DMS 273 treated with DMSO at 0.1 percent for 48 hours (cell line): ENCODE measurements at regions not wholly inside any gene's neighbourhood (a gene's known extent, or its start where the extent isn't known, plus 50 kb on each side); places are given as distances from the start of the nearest gene placed in this dataset.
"Not testable (repeated sequence)": the region's sequence is repeated elsewhere in the genome, so short reads cannot be mapped to it uniquely, and the experiment has no call there.

Experiments used
- DNase-seq: peaks from one replicate; lab custom pipeline; 2025; lab: John Stamatoyannopoulos, UW

DNA sequence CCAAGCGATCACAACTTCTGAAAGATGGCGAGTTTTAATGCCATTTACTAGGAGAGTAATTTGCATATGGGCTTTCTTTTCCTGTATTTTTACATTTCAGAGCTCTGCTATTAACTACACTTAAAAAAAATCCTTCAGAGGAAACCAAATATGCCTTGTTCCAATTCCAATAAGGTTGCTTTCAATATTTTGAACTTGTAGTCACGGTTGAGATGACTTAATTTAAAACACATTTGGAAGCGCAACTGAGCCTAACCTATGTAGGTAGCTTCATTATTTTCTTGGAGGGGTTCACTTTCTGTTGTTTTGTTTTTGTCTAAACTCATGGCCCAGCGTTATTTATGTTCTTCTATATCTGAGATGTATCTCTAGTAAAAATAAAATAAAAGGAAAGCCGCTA lies 93.4 kb downstream of the BLID start:
- no peak for DNase-seq

- no peak for DNase-seq
Observed at GRCh38 chr11:122020902-122021301, 95.1 kb downstream of the BLID start.

DNA sequence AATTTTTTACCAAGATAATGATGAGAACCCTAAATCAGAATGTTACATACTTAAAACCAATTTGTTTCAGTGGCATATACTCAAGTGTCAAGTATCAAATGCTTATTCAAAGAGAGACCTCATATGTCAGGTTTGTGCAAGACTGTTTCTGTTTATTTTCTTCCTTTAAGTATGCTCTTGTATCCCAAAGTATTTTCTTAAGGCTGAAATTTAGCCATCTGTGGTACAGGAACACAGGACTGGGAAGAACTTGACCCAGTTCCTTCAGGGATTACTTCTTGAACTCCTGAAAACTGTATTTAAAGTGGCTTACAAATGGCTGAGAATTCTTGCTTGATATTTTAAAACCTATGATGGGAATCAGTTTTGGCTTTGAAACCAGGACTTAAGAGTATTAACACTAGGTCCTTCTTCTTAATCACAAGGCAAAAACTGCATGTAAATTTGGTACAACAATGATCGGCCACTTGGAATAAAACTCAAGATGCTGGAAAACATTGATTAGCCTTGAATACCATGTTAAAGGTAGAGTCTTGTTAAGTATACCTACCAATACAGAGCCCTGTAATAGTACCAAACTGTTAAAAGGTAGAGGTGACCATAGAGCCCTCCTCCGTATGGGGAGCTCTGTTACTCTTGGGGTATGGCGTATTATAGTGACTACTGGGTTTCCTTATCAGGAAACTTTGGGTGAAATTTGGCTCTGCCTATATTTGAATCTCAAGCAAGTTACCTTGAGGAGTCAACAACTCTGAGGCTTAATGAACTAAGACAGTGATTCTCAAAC lies 95.9 kb downstream of the BLID start:
- no peak for DNase-seq

- DNase-seq, result no peak
Observed at GRCh38 chr11:122007601-122008071, 108.4 kb downstream of the BLID start.

- DNase-seq, result no peak
Observed at GRCh38 chr11:122004446-122004845, 111.6 kb downstream of the BLID start.

DNA sequence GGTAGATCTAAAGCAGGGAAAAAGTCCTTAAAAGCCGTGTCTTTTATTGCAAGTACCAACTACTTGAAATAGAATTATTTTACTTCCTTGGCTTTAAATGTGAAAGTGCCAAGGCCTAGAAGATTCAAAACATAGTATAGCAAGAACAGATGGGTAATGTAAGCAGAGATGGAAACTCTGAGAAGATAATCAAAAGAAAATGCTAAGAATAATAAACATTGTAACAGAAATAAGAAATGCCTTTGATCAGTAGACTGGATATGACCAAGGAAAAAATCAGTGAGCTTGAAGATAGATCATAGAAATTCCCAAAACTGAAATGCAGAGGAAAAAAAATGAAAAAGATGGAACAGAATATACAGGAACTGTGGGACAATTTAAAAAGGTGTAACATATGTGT lies 113.1 kb downstream of the BLID start:
- DNase-seq, result no peak

GRCh38 chr11:122002047-122002446 lies 114.0 kb downstream of the BLID start:
- DNase-seq, result no peak

- DNase-seq, result no peak
Observed at GRCh38 chr11:121999651-122000050, 116.4 kb downstream of the BLID start.

DNA sequence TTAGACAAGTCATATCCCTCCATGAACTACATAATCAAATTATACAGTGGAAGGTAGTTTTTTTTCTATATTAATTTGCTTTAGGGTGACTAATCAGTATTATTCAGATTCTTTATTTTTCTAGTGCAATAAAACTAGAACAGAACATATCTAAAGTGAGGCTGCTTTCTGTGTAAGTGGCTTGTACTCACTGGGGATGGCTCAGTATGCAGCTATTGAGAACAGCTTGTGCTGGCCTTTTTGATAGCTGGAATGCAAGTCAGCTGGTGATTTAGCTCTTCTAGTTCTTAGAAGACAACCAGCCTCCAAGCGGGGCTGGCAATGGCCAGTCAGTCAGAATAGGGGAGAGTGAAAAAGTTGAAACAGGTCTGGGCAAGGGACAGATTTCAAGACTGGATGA lies 119.4 kb downstream of the BLID start:
- no peak for DNase-seq

GRCh38 chr11:121983901-121984300 lies 132.1 kb downstream of the BLID start:
- no peak for DNase-seq

DNA sequence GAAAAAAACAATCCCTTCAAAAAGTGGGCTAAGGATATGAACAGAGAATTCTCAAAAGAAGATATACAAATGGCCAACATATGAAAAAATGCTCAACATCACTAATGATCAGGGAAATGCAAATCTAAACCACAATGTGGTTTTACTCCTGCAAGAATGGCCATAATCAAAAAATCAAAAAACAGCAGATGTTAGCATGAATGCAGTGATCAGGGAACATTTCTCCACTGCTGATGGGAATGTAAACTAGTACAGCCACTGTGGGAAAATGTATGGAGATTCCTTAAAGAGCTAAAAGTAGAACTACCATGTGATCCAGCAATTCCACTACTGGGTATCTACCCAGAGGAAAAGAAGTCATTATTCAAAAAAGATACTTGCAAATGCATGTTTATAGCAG lies 138.1 kb downstream of the BLID start:
- not testable (repeated sequence) for DNase-seq

- no peak for DNase-seq
Observed at GRCh38 chr11:121968638-121969037, 147.4 kb downstream of the BLID start.

- DNase-seq, result no peak
Observed at GRCh38 chr11:121967131-121967704, 148.8 kb downstream of the BLID start.

DNA sequence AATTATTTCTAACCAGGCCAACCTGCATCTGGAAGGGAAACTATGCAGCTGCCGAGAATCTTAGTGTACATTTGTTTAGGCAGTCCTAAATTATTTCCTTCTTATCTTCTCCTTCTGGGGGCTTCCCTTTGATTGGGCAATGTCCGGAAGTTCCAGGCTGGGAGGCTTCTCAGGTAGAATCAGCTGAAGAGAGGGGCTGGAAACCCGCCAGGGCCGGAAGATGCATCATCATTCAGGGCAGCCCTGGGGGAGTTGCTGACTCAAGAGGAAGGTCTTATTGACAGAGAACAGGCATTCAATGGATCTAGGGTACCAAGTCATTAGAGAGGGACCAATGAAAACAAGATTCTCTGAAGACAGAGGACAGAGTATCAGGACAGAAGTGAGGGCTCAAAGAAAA lies 150.7 kb downstream of the BLID start:
- no peak for DNase-seq

GRCh38 chr11:121964591-121964990 lies 151.4 kb downstream of the BLID start:
- no peak for DNase-seq

- not testable (repeated sequence) for DNase-seq
Observed at GRCh38 chr11:121963846-121964245, 152.2 kb downstream of the BLID start.

GRCh38 chr11:121961321-121961801 lies 154.7 kb downstream of the BLID start:
- no peak for DNase-seq

DNA sequence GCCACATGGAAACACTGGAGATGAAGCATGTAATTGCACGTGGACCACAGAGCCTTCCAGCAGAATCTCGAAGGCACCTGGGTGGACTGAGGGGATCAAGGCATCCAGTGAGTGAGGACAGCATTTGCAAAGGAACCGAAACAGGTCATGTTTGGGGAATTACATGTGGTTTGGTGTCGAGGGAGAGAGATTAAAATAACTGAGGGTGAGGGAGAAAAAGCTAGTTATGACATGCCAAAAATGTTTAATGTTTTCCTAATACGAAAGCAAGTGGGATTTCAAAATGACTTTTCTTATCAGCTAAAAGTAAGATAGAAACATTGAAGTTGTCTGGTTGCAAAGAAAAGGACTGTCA lies 157.1 kb downstream of the BLID start:
- no peak for DNase-seq

GRCh38 chr11:121958323-121958970 lies 157.6 kb downstream of the BLID start:
- DNase-seq, result no peak

- DNase-seq, result no peak
Observed at GRCh38 chr11:121953122-121953521, 162.9 kb downstream of the BLID start.

GRCh38 chr11:121950160-121950559 lies 165.9 kb downstream of the BLID start:
- DNase-seq, result no peak

DNA sequence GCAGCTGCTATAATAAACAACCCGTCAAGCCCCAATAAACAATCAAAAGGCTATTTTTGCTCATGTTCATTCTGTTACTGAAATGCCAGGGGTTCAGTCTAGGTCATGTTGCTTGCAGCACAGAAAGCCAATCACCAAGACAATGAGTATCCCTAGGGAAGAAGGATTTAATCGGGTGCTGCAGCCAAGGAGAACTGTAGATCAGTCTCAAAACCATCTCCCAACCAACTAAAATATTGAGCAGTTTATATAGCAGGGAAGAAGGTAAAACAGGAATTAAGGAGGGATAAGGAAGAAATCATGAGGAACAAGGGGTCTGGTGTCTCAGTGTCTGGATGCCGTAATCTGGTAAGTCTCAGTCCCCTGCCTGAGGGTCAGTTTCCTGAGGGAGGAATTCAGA lies 169.5 kb downstream of the BLID start:
- no peak for DNase-seq

- DNase-seq, result no peak
Observed at GRCh38 chr11:121944556-121945230, 171.3 kb downstream of the BLID start.
